Vagina (tissue), 2 donors: ENCODE measurements at regions not wholly inside any gene's neighbourhood (a gene's known extent, or its start where the extent isn't known, plus 50 kb on each side); places are given as distances from the start of the nearest gene placed in this dataset.

Experiments
- CTCF ChIP-seq, 3 experiments: fragments of 450-650 bp in 2 of 3; fragments of 200-600 bp in 1 of 3; sonication (generic) in 1 of 3; IDR thresholded peaks; one replicate each; pipeline ENCODE4 v1.5.1; 2017 to 2019; ENCODE audit warnings: antibody characterized with exemption in 3 of 3, mild to moderate bottlenecking in 2 of 3, moderate library complexity in 2 of 3
- POLR2A ChIP-seq, 2 donors: fragments of 450-650 bp; IDR thresholded peaks; one replicate each; pipeline ENCODE4 v1.6.1; 2017; ENCODE audit warnings: antibody characterized with exemption in 2 of 2, mild to moderate bottlenecking in 2 of 2, moderate library complexity in 2 of 2
- POLR2AphosphoS5 ChIP-seq, 2 donors: sonication (generic); formaldehyde crosslinking; IDR thresholded peaks; one replicate each; pipeline ENCODE4 v1.9.0; 2017; ENCODE audit warnings: antibody characterized with exemption in 2 of 2, mild to moderate bottlenecking in 2 of 2, low read depth in 1 of 2; ENCODE audit not compliant: insufficient read depth in 1 of 2

- no peak for TF ChIP-seq CTCF (IDR thresholded peaks at IDR 0.05)
- no peak for TF ChIP-seq POLR2A (IDR thresholded peaks at IDR 0.05)
- no peak for TF ChIP-seq POLR2AphosphoS5 (IDR thresholded peaks at IDR 0.05; ENCODE audit: insufficient read depth in 1 of 2, low read depth in 1 of 2)
Measured at GRCh38 chr10:4361581-4361980, 464.4 kb upstream of the AKR1E2 start.
